Testis (tissue), 2 donors: ENCODE measurements at regions not wholly inside any gene's neighbourhood (a gene's known extent, or its start where the extent isn't known, plus 50 kb on each side); places are given as distances from the start of the nearest gene placed in this dataset.

Experiments
- DNase-seq: peaks from one replicate; pipeline ENCODE4 v3.0.0-alpha.2; 2019
- H3K27ac ChIP-seq, 2 donors: fragments of 200-600 bp; sonication (generic); one replicate each; pipeline ENCODE4 v1.5.1; 2019
- H3K27me3 ChIP-seq: fragments of 200-600 bp; sonication (generic); one replicate; pipeline ENCODE4 v1.5.1; 2019
- H3K36me3 ChIP-seq: fragments of 200-600 bp; sonication (generic); one replicate; pipeline ENCODE4 v1.5.1; 2017; ENCODE audit warnings: low read depth; ENCODE audit errors: missing control alignments
- H3K4me1 ChIP-seq: fragments of 200-600 bp; sonication (generic); one replicate; pipeline ENCODE4 v1.5.1; 2019
- H3K4me3 ChIP-seq, 2 donors: fragments of 200-600 bp; sonication (generic); one replicate each; pipeline ENCODE4 v1.5.1; 2017 to 2019
- H3K9me3 ChIP-seq: fragments of 200-600 bp; sonication (generic); one replicate; pipeline ENCODE4 v1.5.1; 2017
- CTCF ChIP-seq, 3 experiments: fragments of 450-650 bp in 2 of 3; fragments of 200-600 bp in 1 of 3; sonication (generic) in 1 of 3; IDR thresholded peaks; one replicate each; pipeline ENCODE4 v1.5.1; 2016 to 2019; ENCODE audit warnings: antibody characterized with exemption in 3 of 3, mild to moderate bottlenecking in 2 of 3, moderate library complexity in 1 of 3
- POLR2A ChIP-seq: fragments of 450-650 bp; IDR thresholded peaks from one replicate; pipeline ENCODE4 v1.6.1; 2017; ENCODE audit warnings: antibody characterized with exemption, mild to moderate bottlenecking, moderate library complexity
- WGBS, 2 donors: methylation state at CpG; one replicate each; pipeline ENCODE4 v1.1.5; 2018; 5-methylcytosine and 5-hydroxymethylcytosine counted together
- intact Hi-C: fragments of 100-400 bp; cut with DNase I; formaldehyde crosslinking; loops from one replicate; pipeline ENCODE4 v1.15.1; 2023; ENCODE audit warnings: low total_unique reads

DNA sequence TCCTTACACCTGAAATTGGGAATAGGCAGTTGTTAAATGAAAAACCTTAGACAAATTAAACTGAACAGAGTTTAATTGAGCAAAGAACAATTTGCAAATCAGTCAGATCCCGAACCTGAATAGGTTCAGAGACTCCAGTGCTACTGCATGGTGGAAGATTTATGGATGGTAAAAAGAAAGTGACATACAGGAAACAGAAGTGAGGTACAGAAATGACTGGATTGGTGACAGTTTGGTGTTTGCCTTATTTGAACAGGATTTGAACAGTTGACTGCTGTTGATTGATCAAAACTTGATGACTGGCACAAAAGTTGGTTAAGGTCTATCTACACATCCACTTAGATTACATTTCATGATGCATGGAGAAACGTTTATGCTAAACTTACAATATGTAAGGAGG lies 248.8 kb downstream of the HNMT start:
- no peaks in the 10 kb centered on the region for H3K4me1 ChIP-seq
- 79 to 84% methylated on average over 2 of the region's 2 CpGs for WGBS, 2 donors
- DNase-seq, result no peak
- intact Hi-C loops, result no loop called here
- TF ChIP-seq CTCF (IDR thresholded peaks at IDR 0.05), result no peak
- TF ChIP-seq POLR2A, result no peak
- H3K27ac ChIP-seq, result no peak overlapping the region
- H3K4me3 ChIP-seq, result no peak overlapping the region
- H3K27me3 ChIP-seq, result no peaks in the 10 kb centered on the region
- H3K9me3 ChIP-seq, result no peaks in the 10 kb centered on the region
- no peaks in the 10 kb centered on the region for H3K36me3 ChIP-seq

DNA sequence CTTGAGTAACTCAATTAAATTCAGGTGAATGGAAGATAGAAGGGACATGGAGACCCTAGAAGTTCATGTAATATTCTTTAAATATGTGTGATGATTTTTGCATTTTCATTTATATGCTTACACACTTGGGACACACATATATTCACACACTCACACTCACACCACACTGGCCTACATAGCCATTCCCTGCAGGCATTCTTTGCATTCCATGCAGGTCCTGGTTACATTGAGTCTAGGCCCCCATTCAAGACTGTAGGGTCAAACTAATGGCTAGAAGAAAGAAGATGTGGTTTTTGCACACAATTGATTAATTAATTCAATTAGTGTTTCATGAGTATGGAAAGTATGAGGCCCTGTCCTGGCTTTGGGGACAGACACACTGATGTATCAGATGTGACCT lies 249.4 kb downstream of the HNMT start:
- no peaks in the 10 kb centered on the region for H3K4me1 ChIP-seq
- no peaks in the 10 kb centered on the region for H3K9me3 ChIP-seq
- no peak overlapping the region for H3K27ac ChIP-seq
- no peak for DNase-seq
- intact Hi-C loops, result no loop called here
- H3K27me3 ChIP-seq, result no peaks in the 10 kb centered on the region
- H3K36me3 ChIP-seq, result no peaks in the 10 kb centered on the region
- no peak overlapping the region for H3K4me3 ChIP-seq
- TF ChIP-seq CTCF (IDR thresholded peaks at IDR 0.05), result no peak
- no peak for TF ChIP-seq POLR2A

DNA sequence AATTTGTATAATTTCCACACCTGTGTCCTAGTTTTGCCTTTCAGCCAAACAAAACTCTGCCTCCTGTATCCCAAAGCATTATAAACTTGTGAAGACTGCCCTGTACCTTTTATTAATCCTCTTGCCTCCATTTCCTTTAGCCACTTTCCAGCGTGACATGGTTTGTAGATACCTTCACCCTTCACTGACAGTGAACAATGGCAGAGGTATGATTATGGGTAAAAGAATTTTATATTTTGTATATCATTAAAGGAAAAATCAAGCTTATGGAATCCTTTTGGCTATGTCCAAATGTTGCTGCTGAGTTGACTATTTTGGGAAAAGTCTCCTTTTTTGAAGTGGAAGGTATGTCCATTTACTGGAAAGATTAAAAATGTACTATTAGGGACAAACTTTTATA lies 251.7 kb downstream of the HNMT start:
- no peak overlapping the region for H3K4me3 ChIP-seq
- no peak for DNase-seq
- intact Hi-C loops, result no loop called here
- H3K9me3 ChIP-seq, result no peaks in the 10 kb centered on the region
- TF ChIP-seq POLR2A (no peak), CTCF (IDR thresholded peaks at IDR 0.05) (no peak)
- no peaks in the 10 kb centered on the region for H3K36me3 ChIP-seq
- 48 to 92% methylated on average over 1 of the region's 1 CpG for WGBS, 2 donors
- no peaks in the 10 kb centered on the region for H3K4me1 ChIP-seq
- H3K27ac ChIP-seq, result no peak overlapping the region
- no peaks in the 10 kb centered on the region for H3K27me3 ChIP-seq

GRCh38 chr2:138217975-138218374 lies 253.7 kb downstream of the HNMT start:
- no peak for DNase-seq
- Histone ChIP-seq H3K9me3 (no peaks in the 10 kb centered on the region), H3K4me3 (no peak overlapping the region), H3K27me3 (no peaks in the 10 kb centered on the region), H3K4me1 (no peaks in the 10 kb centered on the region), H3K27ac (peak overlapping the region in 1 of 2 donors; percentile 62), H3K36me3 (no peaks in the 10 kb centered on the region)
- intact Hi-C loops, result no loop called here
- TF ChIP-seq POLR2A (no peak), CTCF (IDR thresholded peaks at IDR 0.05) (no peak)

GRCh38 chr2:138218397-138218796 lies 254.1 kb downstream of the HNMT start:
- peak overlapping the region in 1 of 2 donors; percentile 62 for H3K27ac ChIP-seq
- no peak for DNase-seq
- H3K9me3 ChIP-seq, result no peaks in the 10 kb centered on the region
- TF ChIP-seq CTCF (IDR thresholded peaks at IDR 0.05) (no peak), POLR2A (no peak)
- intact Hi-C loops, result no loop called here
- no peaks in the 10 kb centered on the region for H3K4me1 ChIP-seq
- H3K36me3 ChIP-seq, result no peaks in the 10 kb centered on the region
- H3K27me3 ChIP-seq, result no peaks in the 10 kb centered on the region
- no peak overlapping the region for H3K4me3 ChIP-seq
- 92 to 96% methylated on average over 1 of the region's 1 CpG for WGBS, 2 donors
